HK-2 (cell line): ENCODE measurements at regions not wholly inside any gene's neighbourhood (a gene's known extent, or its start where the extent isn't known, plus 50 kb on each side); places are given as distances from the start of the nearest gene placed in this dataset.
"Not testable (repeated sequence)": the region's sequence is repeated elsewhere in the genome, so short reads cannot be mapped to it uniquely, and the experiment has no call there.

Experiments
- DNase-seq: peaks from one replicate; pipeline ENCODE4 v3.0.0-alpha.2; 2018; ENCODE audit not compliant: unreplicated experiment

DNA sequence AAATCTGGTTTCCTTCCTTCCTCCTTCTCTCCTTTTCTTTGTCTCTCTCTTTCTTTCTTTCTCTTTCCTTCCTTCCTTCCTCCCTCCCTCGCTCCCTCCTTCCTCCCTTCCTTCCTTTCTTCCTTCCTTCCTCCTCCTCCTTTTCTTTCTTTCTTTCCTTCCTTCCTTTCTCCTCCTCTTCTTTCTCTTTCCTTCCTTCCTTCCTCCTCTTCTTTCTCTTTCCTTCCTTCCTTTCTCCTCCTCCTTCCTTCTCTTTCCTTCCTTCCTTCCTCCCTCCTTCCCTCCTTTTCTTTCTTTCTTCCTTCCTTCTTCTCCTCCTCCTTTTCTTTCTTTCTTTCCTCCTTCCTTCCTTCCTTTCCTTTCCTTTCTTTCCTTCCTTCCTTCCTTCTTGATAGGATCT is 61.2 kb downstream of the VIP start:
- no peak for DNase-seq

- no peak for DNase-seq
Measured at GRCh38 chr6:152815230-152815872, 64.8 kb downstream of the VIP start.

DNA sequence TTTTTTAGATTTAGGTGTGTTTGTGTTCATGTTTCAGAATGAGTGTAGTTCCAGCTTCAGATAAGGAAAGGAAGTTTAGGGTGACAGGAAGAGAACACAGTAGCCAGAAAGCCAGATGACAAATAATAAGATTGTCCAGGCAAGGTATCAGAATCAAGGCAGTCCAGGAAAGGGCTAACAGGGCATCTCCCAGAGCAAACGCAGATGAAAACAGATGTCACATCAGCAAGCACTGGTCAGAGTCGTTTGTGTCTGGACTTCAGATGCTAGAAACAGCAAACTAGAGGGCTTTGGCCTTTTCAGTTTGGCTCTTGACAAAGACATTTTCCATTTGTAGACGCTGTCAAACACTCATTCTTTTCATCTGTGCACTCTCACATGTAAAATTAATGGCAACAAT is 65.5 kb downstream of the VIP start:
- DNase-seq, result no peak

GRCh38 chr6:152821525-152821924 is 70.9 kb downstream of the VIP start:
- no peak for DNase-seq

DNA sequence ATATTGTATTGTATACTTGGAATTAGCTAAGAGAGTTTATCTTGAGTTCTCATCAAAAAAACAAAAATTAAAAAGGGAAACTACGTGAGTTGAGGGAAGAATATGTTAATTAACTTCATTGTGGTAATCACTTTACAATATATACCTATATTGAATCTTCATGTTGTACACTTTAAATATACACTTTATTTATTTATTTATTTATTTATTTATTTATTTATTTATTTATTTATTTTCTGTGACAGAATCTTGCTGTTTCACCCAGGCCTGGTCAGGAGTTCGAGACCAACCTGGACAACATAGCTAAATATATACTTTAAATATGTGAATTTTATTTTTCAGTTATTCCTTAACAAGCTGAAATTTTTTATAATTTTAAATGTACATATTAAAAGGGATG is 74.1 kb downstream of the VIP start:
- no peak for DNase-seq

GRCh38 chr6:152828431-152828830 is 77.8 kb downstream of the VIP start:
- DNase-seq, result no peak

GRCh38 chr6:152834366-152834765 is 83.8 kb downstream of the VIP start:
- DNase-seq, result not testable (repeated sequence)

DNA sequence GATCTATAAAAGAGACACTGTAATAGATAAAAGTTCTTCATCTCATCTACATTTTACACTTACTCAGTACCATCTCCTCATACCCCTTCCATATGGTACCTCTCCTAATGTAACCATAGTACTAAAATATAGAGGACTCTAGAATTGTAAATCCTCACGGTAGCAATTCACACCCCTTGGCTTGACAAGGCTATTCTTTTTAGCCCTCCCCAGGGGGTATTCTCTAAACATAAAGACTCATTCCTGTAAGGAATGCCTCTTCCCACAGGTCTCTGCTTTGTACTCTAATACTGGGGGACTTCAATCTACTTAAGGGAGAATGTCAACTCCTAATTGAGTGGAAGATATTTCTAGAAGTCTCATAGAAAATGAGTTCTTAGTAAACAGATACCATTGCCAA is 85.9 kb downstream of the VIP start:
- no peak for DNase-seq

GRCh38 chr6:152845421-152845820 is 94.8 kb downstream of the VIP start:
- no peak for DNase-seq

DNA sequence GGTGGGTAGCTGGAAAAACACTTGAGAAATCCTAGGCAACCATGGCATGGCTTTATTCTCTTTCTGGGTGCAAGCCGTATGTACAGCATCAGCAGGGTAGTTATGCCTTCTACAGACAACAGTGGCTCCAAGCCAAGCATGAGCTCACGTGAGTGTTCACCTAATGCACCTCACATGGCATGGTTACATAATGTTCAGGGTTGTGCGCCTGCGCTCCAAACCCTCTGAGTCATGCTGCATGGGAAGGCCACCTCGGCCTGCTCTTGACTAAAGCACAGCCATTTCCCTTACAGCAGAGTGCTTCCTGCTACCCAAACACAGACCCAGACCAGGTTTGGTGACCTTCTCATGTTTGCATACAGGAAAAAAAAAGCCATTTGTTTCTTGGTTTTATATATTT is 96.2 kb downstream of the VIP start:
- no peak for DNase-seq

DNA sequence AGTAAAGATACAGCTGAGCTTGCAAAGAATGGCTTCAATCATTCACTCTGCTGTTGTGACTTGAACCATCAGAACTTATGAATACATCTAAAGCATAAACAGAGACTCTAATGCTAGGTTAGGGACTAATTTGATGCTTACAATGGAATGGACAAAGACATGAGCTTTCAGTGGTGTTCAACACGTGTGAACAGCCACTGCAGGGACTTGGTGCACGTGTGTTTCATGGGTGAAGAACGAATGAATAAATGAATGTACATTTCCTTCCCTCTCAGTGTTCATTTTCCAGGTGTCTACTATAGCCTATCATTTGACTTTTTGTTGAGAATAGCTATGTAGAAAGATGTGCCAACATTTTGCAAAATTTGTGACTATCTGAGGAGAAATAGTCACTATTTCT is 98.3 kb downstream of the VIP start:
- DNase-seq, result no peak

DNA sequence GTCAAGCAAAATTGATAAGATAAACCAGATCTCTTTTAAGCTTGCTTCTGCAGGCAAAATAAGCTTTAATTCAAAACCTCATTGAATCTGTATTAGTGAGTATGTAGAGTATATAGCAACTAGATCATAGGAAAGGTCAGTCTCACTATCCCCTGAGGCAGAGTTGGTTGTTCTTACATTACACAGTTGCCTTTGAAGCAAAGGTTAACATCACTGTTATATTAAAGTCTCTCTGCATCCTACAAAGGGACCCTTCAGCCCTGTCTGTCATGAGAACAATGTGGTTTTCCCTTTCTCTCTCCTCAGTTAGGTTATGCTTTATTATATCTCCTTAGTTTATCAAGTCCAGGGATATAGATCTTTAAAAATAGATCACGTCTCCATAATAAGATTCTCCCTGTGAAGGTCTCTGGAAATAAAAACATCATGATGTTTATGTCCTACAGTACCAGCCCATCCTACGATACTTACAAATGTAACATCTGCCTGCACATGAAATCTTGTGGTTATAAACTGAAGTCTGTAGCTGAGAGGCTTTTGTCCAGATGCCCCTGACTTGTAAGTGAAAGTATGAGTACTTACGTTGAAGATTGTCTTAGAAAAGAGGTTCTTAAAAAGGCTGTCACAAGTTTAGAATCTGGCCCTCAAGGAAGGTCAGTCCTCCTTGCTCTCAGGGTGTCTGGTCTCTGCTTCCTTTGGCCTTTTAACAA is 103.6 kb downstream of the VIP start:
- DNase-seq, result no peak

DNA sequence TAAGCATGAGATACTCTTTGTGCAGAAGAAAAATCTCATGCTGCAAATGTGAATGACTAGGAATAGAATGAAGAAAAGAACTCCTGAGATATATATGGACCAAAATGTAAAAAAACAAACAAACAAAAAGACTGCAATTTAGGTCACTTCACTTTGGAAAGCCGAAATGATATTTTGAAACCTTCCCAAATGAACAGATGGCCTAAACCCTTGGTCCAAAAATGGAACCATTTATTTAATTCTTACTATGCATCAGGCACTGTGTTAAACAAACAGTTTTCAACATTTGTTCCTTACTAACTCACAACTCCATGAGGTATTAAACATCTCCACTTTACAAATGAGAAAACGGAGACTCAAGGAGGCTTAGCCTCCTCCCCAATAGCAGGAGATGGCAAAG is 107.5 kb downstream of the VIP start:
- DNase-seq, result no peak

DNA sequence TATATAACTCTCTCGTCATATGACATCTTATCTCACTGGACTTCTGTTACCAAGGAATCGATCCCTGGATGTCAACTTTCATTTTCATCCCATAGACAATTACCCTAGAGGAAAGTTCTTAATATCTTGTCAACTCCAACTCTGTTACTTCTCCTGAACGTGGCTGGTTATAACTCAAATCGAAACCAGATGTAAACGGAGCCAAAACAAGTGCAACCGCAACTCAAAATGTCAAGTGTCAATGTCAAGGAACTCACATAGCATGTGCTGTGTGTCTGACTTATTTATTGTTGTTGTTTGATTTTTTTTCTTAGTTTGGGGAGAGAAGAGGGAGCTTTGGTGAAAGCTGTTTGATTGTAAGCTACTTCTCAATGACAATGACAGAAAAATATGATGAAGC is 108.6 kb downstream of the VIP start:
- no peak for DNase-seq

- DNase-seq, result peak; percentile 34
Measured at GRCh38 chr6:152863618-152864326, 113.2 kb downstream of the VIP start.

- DNase-seq, result no peak
Measured at GRCh38 chr6:152874267-152874666, 108.6 kb downstream of the FBXO5 start.

GRCh38 chr6:152874846-152875568 is 107.8 kb downstream of the FBXO5 start:
- no peak for DNase-seq

DNA sequence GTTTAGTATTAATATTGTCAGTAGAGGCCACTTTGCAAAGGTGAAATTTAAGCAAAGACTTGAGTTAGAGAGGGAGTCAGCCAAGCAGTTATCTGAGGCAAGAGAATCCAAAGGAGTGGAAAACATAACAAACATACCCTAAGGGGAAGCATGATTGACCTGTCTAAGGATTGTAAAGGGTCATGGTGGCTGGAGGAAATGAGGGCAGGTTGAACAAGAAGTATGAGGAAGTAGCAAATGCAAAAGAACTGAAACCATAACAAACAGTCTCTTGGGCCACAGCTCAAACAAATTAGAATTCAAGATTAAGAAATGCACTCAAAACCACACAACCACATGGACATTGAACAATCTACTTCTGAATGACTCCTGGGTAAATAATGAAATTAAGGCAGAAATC is 103.2 kb downstream of the FBXO5 start:
- no peak for DNase-seq

DNA sequence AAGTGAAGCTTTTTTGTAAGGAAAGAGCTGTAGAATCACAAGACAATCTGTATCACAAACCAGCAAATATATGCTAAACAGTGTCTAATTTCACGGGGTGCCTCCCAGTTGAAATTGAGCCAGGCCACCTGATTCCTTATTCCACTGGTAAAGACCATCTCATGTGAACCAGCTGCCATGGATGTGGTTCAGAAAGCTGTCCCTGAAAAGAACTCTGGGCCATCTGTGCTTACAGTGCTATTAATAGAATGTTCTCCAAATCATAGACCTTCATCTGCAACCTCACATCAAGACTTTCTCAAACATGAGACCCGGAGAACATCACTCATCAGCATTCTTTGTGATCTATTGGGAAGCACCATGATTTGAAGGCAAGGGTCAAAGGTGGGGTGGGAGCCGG is 89.7 kb downstream of the FBXO5 start:
- DNase-seq, result no peak

DNA sequence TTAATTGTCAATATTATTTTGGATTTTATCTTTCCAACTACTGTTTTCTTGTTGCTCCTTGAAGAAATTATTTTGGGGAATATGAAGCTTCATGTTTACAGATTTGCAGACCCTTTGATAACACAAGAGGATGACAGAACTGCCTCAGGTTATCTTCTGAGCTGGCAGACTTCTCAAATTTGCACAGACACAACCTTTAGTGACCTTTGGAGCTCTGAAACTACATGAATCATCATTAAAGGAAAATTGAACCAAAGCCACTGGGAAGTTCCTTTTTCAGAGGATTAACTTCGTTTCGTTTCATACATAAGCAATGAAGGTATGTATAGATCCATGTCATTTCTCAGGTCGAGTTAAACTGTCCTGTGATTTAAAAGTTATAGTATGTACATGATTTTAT is 85.9 kb downstream of the FBXO5 start:
- no peak for DNase-seq

DNA sequence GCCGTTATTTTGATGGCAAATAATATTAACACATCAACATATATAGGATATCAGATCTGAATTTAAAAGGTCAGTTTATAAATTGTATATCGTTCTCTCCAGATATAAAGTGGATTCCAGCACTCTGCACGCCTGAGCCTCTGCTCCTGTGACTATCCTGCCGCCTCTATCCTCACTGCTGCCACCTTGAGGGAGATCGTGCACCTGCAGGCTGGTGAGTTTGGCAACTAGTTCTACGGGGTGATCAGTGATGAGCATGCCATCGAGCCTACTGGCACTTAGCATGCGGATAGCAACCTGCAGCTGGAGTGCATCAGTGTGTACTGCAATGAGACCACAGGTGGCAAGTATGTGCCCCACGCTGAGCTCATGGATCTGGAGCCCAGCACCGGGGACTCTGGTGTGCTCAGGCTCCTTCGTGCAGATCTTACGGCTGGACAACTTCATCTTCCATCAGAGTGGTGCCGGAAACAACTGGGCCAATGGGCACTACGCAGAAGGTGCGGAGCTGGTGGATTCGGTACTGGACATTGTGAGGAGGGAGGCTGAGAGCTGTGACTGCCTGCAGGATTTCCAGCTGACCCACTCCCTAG is 84.9 kb downstream of the FBXO5 start:
- peak; percentile 75 for DNase-seq

DNA sequence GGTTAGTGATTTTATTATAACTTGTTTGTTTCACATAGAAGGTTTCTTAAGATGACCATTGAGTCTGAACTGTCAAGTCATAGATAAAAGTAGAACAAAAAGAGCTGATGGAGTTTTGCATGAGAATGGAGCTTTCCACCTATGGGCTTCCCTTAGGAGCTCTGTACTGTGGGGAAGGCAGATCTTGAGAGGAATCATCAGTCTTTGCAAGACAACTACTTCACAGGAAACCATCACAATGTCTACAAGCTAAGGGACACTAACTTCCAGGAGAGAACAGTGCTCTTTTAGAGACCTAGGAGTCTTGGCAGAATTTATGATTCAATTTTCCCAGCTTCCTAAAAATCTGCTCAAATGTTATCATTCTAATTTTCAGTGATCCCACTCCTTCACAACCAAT is 78.2 kb downstream of the FBXO5 start:
- no peak for DNase-seq
